ENCODE measurements at regions not wholly inside any gene's neighbourhood (a gene's known extent, or its start where the extent isn't known, plus 50 kb on each side); places are given as distances from the start of the nearest gene placed in this dataset.

- TF ChIP-seq ZNF788 (CRISPR knock-in tag; IDR thresholded peaks at IDR 0.05; ENCODE audit: borderline replicate concordance): peak; percentile 76; the same call in 1 of the 2 replicates
- TF ChIP-seq NFE2L2 (IDR thresholded peaks at IDR 0.05; ENCODE audit: low read length): no peak
- TF ChIP-seq, protein P1, sequence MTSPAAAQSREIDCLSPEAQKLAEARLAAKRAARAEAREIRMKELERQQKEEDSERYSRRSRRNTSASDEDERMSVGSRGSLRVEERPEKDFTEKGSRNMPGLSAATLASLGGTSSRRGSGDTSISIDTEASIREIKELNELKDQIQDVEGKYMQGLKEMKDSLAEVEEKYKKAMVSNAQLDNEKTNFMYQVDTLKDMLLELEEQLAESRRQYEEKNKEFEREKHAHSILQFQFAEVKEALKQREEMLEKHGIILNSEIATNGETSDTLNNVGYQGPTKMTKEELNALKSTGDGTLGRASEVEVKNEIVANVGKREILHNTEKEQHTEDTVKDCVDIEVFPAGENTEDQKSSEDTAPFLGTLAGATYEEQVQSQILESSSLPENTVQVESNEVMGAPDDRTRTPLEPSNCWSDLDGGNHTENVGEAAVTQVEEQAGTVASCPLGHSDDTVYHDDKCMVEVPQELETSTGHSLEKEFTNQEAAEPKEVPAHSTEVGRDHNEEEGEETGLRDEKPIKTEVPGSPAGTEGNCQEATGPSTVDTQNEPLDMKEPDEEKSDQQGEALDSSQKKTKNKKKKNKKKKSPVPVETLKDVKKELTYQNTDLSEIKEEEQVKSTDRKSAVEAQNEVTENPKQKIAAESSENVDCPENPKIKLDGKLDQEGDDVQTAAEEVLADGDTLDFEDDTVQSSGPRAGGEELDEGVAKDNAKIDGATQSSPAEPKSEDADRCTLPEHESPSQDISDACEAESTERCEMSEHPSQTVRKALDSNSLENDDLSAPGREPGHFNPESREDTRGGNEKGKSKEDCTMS (CRISPR knock-in tag; conservative IDR thresholded peaks at IDR 0.05): no peak
- TF ChIP-seq ETV5 (CRISPR knock-in tag; IDR thresholded peaks at IDR 0.05; ENCODE audit: borderline replicate concordance): peak; percentile 16; the same call in 1 of the 2 replicates
- TF ChIP-seq TFDP1 (CRISPR knock-in tag; IDR thresholded peaks at IDR 0.05; ENCODE audit: borderline replicate concordance): peak; percentile 35; the same call in 1 of the 2 replicates
- TF ChIP-seq CCAR2 (optimal IDR thresholded peaks at IDR 0.05; ENCODE audit: low read depth, low read length): no peak
- peak; percentile 50; the same call in 1 of the 2 replicates for TF ChIP-seq ZFP90 (CRISPR knock-in tag; IDR thresholded peaks at IDR 0.05; ENCODE audit: borderline replicate concordance)
- TF ChIP-seq ZZZ3 (CRISPR knock-in tag; IDR thresholded peaks at IDR 0.05; ENCODE audit: borderline replicate concordance): peak; percentile 66
- TF ChIP-seq ZNF337 (CRISPR knock-in tag; IDR thresholded peaks at IDR 0.05; ENCODE audit: borderline replicate concordance, low read depth): no peak; the same call in 1 of the 2 replicates
- no peak for TF ChIP-seq ZNF570 (CRISPR knock-in tag; IDR thresholded peaks at IDR 0.05; ENCODE audit: borderline replicate concordance)
- TF ChIP-seq KLF13 (CRISPR knock-in tag; IDR thresholded peaks at IDR 0.05): no peak
- TF ChIP-seq STAG1 (CRISPR knock-in tag; IDR thresholded peaks at IDR 0.05): peak; percentile 25
- peak; percentile 54; the same call in 1 of the 2 replicates for TF ChIP-seq MED13 (CRISPR knock-in tag; IDR thresholded peaks at IDR 0.05)
- TF ChIP-seq RXRB (CRISPR knock-in tag; IDR thresholded peaks at IDR 0.05; ENCODE audit: borderline replicate concordance): peak; percentile 59; the same call in 1 of the 2 replicates
- TF ChIP-seq RARA (CRISPR knock-in tag; IDR thresholded peaks at IDR 0.05): peak; percentile 85
- TF ChIP-seq HOXA7 (CRISPR knock-in tag; IDR thresholded peaks at IDR 0.05): no peak
- TF ChIP-seq, protein P2, sequence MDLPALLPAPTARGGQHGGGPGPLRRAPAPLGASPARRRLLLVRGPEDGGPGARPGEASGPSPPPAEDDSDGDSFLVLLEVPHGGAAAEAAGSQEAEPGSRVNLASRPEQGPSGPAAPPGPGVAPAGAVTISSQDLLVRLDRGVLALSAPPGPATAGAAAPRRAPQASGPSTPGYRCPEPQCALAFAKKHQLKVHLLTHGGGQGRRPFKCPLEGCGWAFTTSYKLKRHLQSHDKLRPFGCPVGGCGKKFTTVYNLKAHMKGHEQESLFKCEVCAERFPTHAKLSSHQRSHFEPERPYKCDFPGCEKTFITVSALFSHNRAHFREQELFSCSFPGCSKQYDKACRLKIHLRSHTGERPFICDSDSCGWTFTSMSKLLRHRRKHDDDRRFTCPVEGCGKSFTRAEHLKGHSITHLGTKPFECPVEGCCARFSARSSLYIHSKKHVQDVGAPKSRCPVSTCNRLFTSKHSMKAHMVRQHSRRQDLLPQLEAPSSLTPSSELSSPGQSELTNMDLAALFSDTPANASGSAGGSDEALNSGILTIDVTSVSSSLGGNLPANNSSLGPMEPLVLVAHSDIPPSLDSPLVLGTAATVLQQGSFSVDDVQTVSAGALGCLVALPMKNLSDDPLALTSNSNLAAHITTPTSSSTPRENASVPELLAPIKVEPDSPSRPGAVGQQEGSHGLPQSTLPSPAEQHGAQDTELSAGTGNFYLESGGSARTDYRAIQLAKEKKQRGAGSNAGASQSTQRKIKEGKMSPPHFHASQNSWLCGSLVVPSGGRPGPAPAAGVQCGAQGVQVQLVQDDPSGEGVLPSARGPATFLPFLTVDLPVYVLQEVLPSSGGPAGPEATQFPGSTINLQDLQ (CRISPR knock-in tag; IDR thresholded peaks at IDR 0.05): no peak
- no peak for TF ChIP-seq ZNF564 (CRISPR knock-in tag; IDR thresholded peaks at IDR 0.05)
- no peak for TF ChIP-seq ZNF101 (CRISPR knock-in tag; IDR thresholded peaks at IDR 0.05; ENCODE audit: borderline replicate concordance, low read depth)
- no peak for TF ChIP-seq ZNF282 (IDR thresholded peaks at IDR 0.05; ENCODE audit: partially characterized antibody)
- TF ChIP-seq ZNF513 (CRISPR knock-in tag; conservative IDR thresholded peaks at IDR 0.05): no peak
These were observed 89.3 kb upstream of the GSE1 start (continued) for GRCh38 chr16:85523602-85524364.
